ENCODE measurements at regions not wholly inside any gene's neighbourhood (a gene's known extent, or its start where the extent isn't known, plus 50 kb on each side); places are given as distances from the start of the nearest gene placed in this dataset.
"Not testable (repeated sequence)": the region's sequence is repeated elsewhere in the genome, so short reads cannot be mapped to it uniquely, and the experiment has no call there.

- no peak for ATAC-seq
- TF ChIP-seq ZNF8 (CRISPR knock-in tag; IDR thresholded peaks at IDR 0.05) (no peak), SNAI2 (CRISPR knock-in tag; IDR thresholded peaks at IDR 0.05) (no peak), ZNF565 (CRISPR knock-in tag; conservative IDR thresholded peaks at IDR 0.05; ENCODE audit: low read depth) (no peak), ESRRG (CRISPR knock-in tag; IDR thresholded peaks at IDR 0.05) (no peak)
- TF ChIP-seq, protein P1, sequence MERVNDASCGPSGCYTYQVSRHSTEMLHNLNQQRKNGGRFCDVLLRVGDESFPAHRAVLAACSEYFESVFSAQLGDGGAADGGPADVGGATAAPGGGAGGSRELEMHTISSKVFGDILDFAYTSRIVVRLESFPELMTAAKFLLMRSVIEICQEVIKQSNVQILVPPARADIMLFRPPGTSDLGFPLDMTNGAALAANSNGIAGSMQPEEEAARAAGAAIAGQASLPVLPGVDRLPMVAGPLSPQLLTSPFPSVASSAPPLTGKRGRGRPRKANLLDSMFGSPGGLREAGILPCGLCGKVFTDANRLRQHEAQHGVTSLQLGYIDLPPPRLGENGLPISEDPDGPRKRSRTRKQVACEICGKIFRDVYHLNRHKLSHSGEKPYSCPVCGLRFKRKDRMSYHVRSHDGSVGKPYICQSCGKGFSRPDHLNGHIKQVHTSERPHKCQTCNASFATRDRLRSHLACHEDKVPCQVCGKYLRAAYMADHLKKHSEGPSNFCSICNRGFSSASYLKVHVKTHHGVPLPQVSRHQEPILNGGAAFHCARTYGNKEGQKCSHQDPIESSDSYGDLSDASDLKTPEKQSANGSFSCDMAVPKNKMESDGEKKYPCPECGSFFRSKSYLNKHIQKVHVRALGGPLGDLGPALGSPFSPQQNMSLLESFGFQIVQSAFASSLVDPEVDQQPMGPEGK (CRISPR knock-in tag; IDR thresholded peaks at IDR 0.05; ENCODE audit: borderline replicate concordance), result no peak
Observed at GRCh38 chr14:48229091-48229490, 553.7 kb upstream of the MDGA2 start.

- TF ChIP-seq OSR1 (CRISPR knock-in tag; IDR thresholded peaks at IDR 0.05), result no peak
- no peak for TF ChIP-seq CSDC2 (CRISPR knock-in tag; IDR thresholded peaks at IDR 0.05)
- no peak for TF ChIP-seq BACH2 (CRISPR knock-in tag; IDR thresholded peaks at IDR 0.05; ENCODE audit: borderline replicate concordance)
- TF ChIP-seq TSHZ2 (CRISPR knock-in tag; IDR thresholded peaks at IDR 0.05), result no peak
- TF ChIP-seq ARNTL (CRISPR knock-in tag; IDR thresholded peaks at IDR 0.05; ENCODE audit: borderline replicate concordance, low read depth), result no peak
- TF ChIP-seq ISL1 (CRISPR knock-in tag; IDR thresholded peaks at IDR 0.05), result no peak
- TF ChIP-seq TOX (CRISPR knock-in tag; IDR thresholded peaks at IDR 0.05; ENCODE audit: borderline replicate concordance), result no peak
- TF ChIP-seq PPARA (CRISPR knock-in tag; IDR thresholded peaks at IDR 0.05; ENCODE audit: borderline replicate concordance), result no peak
- no peak for ATAC-seq
Observed at GRCh38 chr14:48193893-48194292, 518.5 kb upstream of the MDGA2 start.

DNA sequence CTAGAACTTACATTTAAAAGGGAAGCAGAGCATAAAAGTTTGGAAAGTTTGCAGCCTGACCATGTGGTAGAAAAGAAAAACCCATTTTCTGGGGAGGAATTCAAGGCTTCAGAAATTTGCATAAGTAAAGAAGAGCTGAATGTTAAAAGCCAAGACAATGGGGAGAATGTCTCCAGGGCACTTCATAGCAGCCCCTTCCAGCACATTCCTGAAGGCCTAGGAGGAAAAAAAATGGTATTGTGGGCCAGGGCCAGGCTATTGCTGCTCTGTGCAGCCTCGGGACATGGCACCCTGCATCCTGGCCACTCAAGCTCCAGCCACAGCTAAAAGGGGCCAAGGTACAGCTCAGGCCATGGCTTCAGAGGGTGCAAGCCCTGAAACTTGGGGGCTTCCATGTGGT is 474.2 kb upstream of the MDGA2 start:
- ATAC-seq, result not testable (repeated sequence)

DNA sequence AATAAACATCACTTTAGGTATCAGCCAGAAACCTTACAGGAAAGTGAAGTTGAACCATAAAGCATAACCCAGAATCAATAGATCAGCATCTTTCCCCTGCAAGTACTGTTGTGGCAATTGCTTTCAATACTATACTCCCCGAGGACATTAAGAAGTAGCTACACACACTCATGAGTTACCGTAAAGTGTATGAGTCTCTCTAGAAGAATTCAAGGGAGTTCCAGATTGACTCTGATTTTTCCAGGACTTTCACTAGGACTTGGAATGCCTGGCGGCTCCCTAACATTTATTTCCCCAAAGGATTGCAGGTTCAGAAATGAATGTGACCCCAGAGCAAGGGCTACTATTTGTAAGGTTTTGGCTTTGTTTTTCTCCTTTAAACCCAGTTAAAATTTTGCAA is 465.4 kb upstream of the MDGA2 start:
- TF ChIP-seq GLIS3 (CRISPR knock-in tag; IDR thresholded peaks at IDR 0.05), result no peak
- no peak for TF ChIP-seq ESRRG (CRISPR knock-in tag; IDR thresholded peaks at IDR 0.05)
- TF ChIP-seq TOX (CRISPR knock-in tag; IDR thresholded peaks at IDR 0.05; ENCODE audit: borderline replicate concordance), result no peak
- TF ChIP-seq ZNF70 (CRISPR knock-in tag; IDR thresholded peaks at IDR 0.05), result no peak
- no peak for TF ChIP-seq CSDC2 (CRISPR knock-in tag; IDR thresholded peaks at IDR 0.05)
- TF ChIP-seq RARB (CRISPR knock-in tag; IDR thresholded peaks at IDR 0.05), result no peak
- no peak for TF ChIP-seq ISL1 (CRISPR knock-in tag; IDR thresholded peaks at IDR 0.05)
- TF ChIP-seq, protein P1 (CRISPR knock-in tag; IDR thresholded peaks at IDR 0.05; ENCODE audit: borderline replicate concordance), result no peak
- TF ChIP-seq ZFP3 (CRISPR knock-in tag; IDR thresholded peaks at IDR 0.05), result no peak
- no peak for TF ChIP-seq PPARA (CRISPR knock-in tag; IDR thresholded peaks at IDR 0.05; ENCODE audit: borderline replicate concordance)
- TF ChIP-seq, protein P2, sequence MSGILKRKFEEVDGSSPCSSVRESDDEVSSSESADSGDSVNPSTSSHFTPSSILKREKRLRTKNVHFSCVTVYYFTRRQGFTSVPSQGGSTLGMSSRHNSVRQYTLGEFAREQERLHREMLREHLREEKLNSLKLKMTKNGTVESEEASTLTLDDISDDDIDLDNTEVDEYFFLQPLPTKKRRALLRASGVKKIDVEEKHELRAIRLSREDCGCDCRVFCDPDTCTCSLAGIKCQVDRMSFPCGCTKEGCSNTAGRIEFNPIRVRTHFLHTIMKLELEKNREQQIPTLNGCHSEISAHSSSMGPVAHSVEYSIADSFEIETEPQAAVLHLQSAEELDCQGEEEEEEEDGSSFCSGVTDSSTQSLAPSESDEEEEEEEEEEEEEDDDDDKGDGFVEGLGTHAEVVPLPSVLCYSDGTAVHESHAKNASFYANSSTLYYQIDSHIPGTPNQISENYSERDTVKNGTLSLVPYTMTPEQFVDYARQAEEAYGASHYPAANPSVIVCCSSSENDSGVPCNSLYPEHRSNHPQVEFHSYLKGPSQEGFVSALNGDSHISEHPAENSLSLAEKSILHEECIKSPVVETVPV (CRISPR knock-in tag; IDR thresholded peaks at IDR 0.05), result no peak
- TF ChIP-seq, protein P3, sequence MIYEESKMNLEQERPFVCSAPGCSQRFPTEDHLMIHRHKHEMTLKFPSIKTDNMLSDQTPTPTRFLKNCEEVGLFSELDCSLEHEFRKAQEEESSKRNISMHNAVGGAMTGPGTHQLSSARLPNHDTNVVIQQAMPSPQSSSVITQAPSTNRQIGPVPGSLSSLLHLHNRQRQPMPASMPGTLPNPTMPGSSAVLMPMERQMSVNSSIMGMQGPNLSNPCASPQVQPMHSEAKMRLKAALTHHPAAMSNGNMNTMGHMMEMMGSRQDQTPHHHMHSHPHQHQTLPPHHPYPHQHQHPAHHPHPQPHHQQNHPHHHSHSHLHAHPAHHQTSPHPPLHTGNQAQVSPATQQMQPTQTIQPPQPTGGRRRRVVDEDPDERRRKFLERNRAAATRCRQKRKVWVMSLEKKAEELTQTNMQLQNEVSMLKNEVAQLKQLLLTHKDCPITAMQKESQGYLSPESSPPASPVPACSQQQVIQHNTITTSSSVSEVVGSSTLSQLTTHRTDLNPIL (CRISPR knock-in tag; IDR thresholded peaks at IDR 0.05; ENCODE audit: low read depth), result no peak
- no peak for TF ChIP-seq BACH2 (CRISPR knock-in tag; IDR thresholded peaks at IDR 0.05; ENCODE audit: borderline replicate concordance)
- no peak for TF ChIP-seq TSHZ2 (CRISPR knock-in tag; IDR thresholded peaks at IDR 0.05)
- TF ChIP-seq TCF4 (CRISPR knock-in tag; IDR thresholded peaks at IDR 0.05; ENCODE audit: borderline replicate concordance), result no peak
- no peak for ATAC-seq

All from SK-N-SH treated with all-trans-retinoic acid at 6 μM for 48 hours (cell line).